ENCODE measurements at regions not wholly inside any gene's neighbourhood (a gene's known extent, or its start where the extent isn't known, plus 50 kb on each side); places are given as distances from the start of the nearest gene placed in this dataset.

DNA sequence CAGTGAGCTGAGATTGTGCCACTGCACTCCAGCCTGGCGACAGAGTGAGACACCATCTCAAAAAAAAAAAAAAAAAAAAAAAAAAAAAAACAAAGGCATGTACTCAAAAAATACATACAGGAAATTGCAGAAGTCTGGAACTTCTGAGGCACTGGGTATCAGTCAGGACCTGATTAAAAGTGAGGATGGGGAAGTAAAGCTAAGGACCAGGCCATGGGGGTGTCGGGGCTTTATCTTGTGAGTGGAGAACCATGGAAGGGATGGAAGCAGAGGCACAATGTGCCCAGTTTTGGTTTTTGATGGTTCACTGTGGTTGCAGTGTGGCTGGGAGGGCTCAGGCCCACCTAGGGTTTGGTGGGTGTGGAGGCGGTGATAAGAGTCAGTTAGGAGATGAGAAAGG is 212.7 kb upstream of the PIK3R1 start (continued):
- TF ChIP-seq, protein P1, sequence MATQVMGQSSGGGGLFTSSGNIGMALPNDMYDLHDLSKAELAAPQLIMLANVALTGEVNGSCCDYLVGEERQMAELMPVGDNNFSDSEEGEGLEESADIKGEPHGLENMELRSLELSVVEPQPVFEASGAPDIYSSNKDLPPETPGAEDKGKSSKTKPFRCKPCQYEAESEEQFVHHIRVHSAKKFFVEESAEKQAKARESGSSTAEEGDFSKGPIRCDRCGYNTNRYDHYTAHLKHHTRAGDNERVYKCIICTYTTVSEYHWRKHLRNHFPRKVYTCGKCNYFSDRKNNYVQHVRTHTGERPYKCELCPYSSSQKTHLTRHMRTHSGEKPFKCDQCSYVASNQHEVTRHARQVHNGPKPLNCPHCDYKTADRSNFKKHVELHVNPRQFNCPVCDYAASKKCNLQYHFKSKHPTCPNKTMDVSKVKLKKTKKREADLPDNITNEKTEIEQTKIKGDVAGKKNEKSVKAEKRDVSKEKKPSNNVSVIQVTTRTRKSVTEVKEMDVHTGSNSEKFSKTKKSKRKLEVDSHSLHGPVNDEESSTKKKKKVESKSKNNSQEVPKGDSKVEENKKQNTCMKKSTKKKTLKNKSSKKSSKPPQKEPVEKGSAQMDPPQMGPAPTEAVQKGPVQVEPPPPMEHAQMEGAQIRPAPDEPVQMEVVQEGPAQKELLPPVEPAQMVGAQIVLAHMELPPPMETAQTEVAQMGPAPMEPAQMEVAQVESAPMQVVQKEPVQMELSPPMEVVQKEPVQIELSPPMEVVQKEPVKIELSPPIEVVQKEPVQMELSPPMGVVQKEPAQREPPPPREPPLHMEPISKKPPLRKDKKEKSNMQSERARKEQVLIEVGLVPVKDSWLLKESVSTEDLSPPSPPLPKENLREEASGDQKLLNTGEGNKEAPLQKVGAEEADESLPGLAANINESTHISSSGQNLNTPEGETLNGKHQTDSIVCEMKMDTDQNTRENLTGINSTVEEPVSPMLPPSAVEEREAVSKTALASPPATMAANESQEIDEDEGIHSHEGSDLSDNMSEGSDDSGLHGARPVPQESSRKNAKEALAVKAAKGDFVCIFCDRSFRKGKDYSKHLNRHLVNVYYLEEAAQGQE (IDR thresholded peaks at IDR 0.05) = no peak

DNA sequence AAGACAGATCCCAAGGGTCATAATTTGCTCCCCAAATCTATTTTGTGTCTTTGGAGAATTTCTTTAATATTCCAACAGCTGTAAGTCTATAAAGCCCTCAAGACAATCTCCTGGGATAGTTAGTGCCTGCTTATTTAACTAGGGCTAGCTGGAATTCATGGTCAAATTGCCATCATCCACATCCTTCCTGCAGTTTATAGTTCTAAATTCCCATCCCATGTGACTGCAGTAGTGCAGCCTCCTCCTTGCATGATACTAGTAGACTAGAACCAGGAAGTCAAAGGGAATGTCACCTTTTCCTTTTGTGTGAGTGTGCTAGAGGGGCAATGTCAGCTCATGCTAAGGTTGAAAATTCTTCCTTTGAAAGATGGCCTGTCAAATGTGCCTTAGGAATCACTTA is 214.8 kb upstream of the PIK3R1 start:
- Histone ChIP-seq H3K4me3 (ENCODE audit: low read depth in 1 of 3, low read length in 3 of 3) (no peak overlapping the region), H3K27ac (ENCODE audit: low read depth in 1 of 2, low read length in 2 of 2) (no peak overlapping the region), H3K9me3 (ENCODE audit: control insufficient read depth in 4 of 4, low read length in 3 of 4) (no peaks in the 10 kb centered on the region), H3K4me1 (ENCODE audit: control insufficient read depth in 4 of 4, insufficient read depth in 4 of 4, low read length in 3 of 4) (peaks cover 5 to 23% (median 13%) of the 10 kb centered on the region in 4 donors), H3K36me3 (ENCODE audit: control insufficient read depth in 4 of 4, insufficient read depth in 3 of 4, low read depth in 1 of 4, low read length in 3 of 4) (no peaks in the 10 kb centered on the region), H3K9ac (ENCODE audit: low read depth in 1 of 2, low read length in 2 of 2) (no peak overlapping the region), H3K27me3 (ENCODE audit: control insufficient read depth in 4 of 4, insufficient read depth in 4 of 4, low read length in 3 of 4) (no peaks in the 10 kb centered on the region)
- TF ChIP-seq HNF4G (IDR thresholded peaks at IDR 0.05) (no peak), YY1 (IDR thresholded peaks at IDR 0.05) (no peak), NR2F2 (IDR thresholded peaks at IDR 0.05) (no peak), RXRA (IDR thresholded peaks at IDR 0.05) (no peak), FOXA1 (IDR thresholded peaks at IDR 0.05) (no peak), JUND (IDR thresholded peaks at IDR 0.05) (no peak), SP1 (IDR thresholded peaks at IDR 0.05) (no peak), FOXA2 (IDR thresholded peaks at IDR 0.05) (no peak), GABPA (IDR thresholded peaks at IDR 0.05 in 1 of 2, conservative IDR thresholded peaks at IDR 0.05 in 1 of 2) (no peak), RAD21 (IDR thresholded peaks at IDR 0.05) (no peak), TAF1 (conservative IDR thresholded peaks at IDR 0.05) (no peak)
- TF ChIP-seq, protein P2, sequence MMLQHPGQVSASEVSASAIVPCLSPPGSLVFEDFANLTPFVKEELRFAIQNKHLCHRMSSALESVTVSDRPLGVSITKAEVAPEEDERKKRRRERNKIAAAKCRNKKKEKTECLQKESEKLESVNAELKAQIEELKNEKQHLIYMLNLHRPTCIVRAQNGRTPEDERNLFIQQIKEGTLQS (IDR thresholded peaks at IDR 0.05) = no peak
- TF ChIP-seq, protein P3, sequence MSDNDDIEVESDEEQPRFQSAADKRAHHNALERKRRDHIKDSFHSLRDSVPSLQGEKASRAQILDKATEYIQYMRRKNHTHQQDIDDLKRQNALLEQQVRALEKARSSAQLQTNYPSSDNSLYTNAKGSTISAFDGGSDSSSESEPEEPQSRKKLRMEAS (IDR thresholded peaks at IDR 0.05) = no peak
- TF ChIP-seq, protein P4, sequence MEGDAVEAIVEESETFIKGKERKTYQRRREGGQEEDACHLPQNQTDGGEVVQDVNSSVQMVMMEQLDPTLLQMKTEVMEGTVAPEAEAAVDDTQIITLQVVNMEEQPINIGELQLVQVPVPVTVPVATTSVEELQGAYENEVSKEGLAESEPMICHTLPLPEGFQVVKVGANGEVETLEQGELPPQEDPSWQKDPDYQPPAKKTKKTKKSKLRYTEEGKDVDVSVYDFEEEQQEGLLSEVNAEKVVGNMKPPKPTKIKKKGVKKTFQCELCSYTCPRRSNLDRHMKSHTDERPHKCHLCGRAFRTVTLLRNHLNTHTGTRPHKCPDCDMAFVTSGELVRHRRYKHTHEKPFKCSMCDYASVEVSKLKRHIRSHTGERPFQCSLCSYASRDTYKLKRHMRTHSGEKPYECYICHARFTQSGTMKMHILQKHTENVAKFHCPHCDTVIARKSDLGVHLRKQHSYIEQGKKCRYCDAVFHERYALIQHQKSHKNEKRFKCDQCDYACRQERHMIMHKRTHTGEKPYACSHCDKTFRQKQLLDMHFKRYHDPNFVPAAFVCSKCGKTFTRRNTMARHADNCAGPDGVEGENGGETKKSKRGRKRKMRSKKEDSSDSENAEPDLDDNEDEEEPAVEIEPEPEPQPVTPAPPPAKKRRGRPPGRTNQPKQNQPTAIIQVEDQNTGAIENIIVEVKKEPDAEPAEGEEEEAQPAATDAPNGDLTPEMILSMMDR (IDR thresholded peaks at IDR 0.05; ENCODE audit: low read depth, low read length, missing input control) = no peak
- no peak for DNase-seq (ENCODE audit: low spot score)

DNA sequence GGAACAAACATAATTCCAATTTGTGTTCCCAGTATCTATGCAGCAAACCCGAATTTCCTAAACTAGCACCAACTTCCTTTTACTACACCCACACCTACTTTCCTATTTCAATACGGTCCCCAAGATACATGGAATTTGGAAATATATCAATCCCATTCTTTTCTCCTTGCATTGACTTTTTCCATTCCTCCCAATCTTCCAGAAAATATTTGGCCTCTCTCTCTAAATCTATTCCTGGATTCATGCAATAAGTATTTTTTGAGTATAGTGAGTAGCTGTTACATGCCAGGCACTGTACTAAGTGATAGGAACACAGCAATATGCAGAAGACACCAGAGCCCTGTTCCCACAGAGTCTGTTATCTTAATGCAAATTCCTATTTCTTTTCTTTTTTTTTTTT is 216.2 kb upstream of the PIK3R1 start:
- 48% methylated on average over 2 of the region's 2 CpGs for WGBS
- Histone ChIP-seq H3K9me3 (ENCODE audit: control insufficient read depth in 4 of 4, low read length in 3 of 4) (no peaks in the 10 kb centered on the region), H3K4me1 (ENCODE audit: control insufficient read depth in 4 of 4, insufficient read depth in 4 of 4, low read length in 3 of 4) (peaks cover 5 to 23% (median 13%) of the 10 kb centered on the region in 4 donors), H3K27ac (ENCODE audit: low read depth in 1 of 2, low read length in 2 of 2) (peak overlapping the region; percentile 71 to 83), H3K36me3 (ENCODE audit: control insufficient read depth in 4 of 4, insufficient read depth in 3 of 4, low read depth in 1 of 4, low read length in 3 of 4) (no peaks in the 10 kb centered on the region), H3K9ac (ENCODE audit: low read depth in 1 of 2, low read length in 2 of 2) (no peak overlapping the region), H3K4me3 (ENCODE audit: low read depth in 1 of 3, low read length in 3 of 3) (no peak overlapping the region), H3K27me3 (ENCODE audit: control insufficient read depth in 4 of 4, insufficient read depth in 4 of 4, low read length in 3 of 4) (no peaks in the 10 kb centered on the region)
- no peak for DNase-seq (ENCODE audit: low spot score)
- TF ChIP-seq FOXA1 (IDR thresholded peaks at IDR 0.05) = no peak
- no peak for TF ChIP-seq YY1 (IDR thresholded peaks at IDR 0.05)
- no peak for TF ChIP-seq TAF1 (conservative IDR thresholded peaks at IDR 0.05)
- TF ChIP-seq JUND (IDR thresholded peaks at IDR 0.05) = no peak
- TF ChIP-seq, protein P5, sequence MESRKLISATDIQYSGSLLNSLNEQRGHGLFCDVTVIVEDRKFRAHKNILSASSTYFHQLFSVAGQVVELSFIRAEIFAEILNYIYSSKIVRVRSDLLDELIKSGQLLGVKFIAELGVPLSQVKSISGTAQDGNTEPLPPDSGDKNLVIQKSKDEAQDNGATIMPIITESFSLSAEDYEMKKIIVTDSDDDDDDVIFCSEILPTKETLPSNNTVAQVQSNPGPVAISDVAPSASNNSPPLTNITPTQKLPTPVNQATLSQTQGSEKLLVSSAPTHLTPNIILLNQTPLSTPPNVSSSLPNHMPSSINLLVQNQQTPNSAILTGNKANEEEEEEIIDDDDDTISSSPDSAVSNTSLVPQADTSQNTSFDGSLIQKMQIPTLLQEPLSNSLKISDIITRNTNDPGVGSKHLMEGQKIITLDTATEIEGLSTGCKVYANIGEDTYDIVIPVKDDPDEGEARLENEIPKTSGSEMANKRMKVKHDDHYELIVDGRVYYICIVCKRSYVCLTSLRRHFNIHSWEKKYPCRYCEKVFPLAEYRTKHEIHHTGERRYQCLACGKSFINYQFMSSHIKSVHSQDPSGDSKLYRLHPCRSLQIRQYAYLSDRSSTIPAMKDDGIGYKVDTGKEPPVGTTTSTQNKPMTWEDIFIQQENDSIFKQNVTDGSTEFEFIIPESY (IDR thresholded peaks at IDR 0.05) = no peak
- TF ChIP-seq, protein P3 (IDR thresholded peaks at IDR 0.05) = no peak
- no peak for TF ChIP-seq GABPA (IDR thresholded peaks at IDR 0.05 in 1 of 2, conservative IDR thresholded peaks at IDR 0.05 in 1 of 2)
- TF ChIP-seq, protein P2 (IDR thresholded peaks at IDR 0.05) = no peak
- no peak for TF ChIP-seq EGR1 (IDR thresholded peaks at IDR 0.05; ENCODE audit: low read depth in 2 of 2)
- TF ChIP-seq, protein P4 (IDR thresholded peaks at IDR 0.05; ENCODE audit: low read depth, low read length, missing input control) = no peak
- TF ChIP-seq FOXA2 (IDR thresholded peaks at IDR 0.05) = no peak
- TF ChIP-seq HNF4G (IDR thresholded peaks at IDR 0.05) = no peak
- no peak for TF ChIP-seq RXRA (IDR thresholded peaks at IDR 0.05)

Measured in liver (tissue), 8 donors.